BJ (cell line): ENCODE measurements at regions not wholly inside any gene's neighbourhood (a gene's known extent, or its start where the extent isn't known, plus 50 kb on each side); places are given as distances from the start of the nearest gene placed in this dataset.

ENCODE experiments used
- CTCF ChIA-PET: fragments of 350-600 bp; formaldehyde crosslinking; extraction: SDS; loops from one replicate; lab custom pipeline; 2021; ENCODE audit warnings: antibody characterized with exemption, inconsistent platforms; lab: Yijun Ruan, JAX
- POLR2A ChIA-PET: fragments of 300-600 bp; sonication (Branson Sonifier 250); formaldehyde crosslinking; extraction: SDS; loops from one replicate; lab custom pipeline; 2021; ENCODE audit warnings: antibody characterized with exemption; lab: Charles Lee
- DNase-seq: peaks from one replicate; pipeline ENCODE4 v3.0.0-alpha.2; 2011; ENCODE audit warnings: low read depth
- H3K27me3 ChIP-seq: 2 replicates; pipeline ENCODE4 v1.6.0; 2011; ENCODE audit warnings: low read length; ENCODE audit not compliant: control insufficient read depth, insufficient read depth
- H3K36me3 ChIP-seq: 2 replicates; pipeline ENCODE4 v1.5.1; 2011; ENCODE audit warnings: low read length; ENCODE audit not compliant: control insufficient read depth, insufficient read depth
- H3K4me3 ChIP-seq: 2 replicates; pipeline ENCODE4 v1.5.1; 2011; ENCODE audit warnings: low read depth, mild to moderate bottlenecking, control low read depth, low read length
- TF ChIP-seq, protein P1 (sequence below): IDR thresholded peaks from 2 replicates; pipeline ENCODE4 v1.5.1; 2011; ENCODE audit warnings: low read depth, mild to moderate bottlenecking, control low read depth, inconsistent platforms, low read length, moderate library complexity; ENCODE audit not compliant: insufficient read depth

DNA sequence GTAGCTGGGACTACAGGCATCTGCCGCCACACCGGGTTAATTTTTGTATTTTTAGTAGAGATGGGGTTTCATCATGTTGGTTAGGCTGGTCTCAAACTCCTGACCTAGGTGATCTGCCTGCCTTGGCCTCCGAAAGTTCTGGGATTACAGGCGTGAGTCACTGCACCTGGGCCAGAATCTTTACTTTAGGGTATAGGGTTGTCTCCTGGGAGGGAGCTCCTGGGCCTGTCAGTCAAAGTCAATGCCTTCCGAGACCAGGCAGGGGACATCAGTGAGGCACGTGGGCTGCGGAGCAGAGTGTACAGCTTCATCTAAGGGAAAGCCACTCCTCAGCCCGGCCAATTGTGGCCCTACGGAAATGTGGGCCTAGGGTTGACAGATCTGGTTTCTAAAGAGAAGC is 108.6 kb downstream of the FGF18 start:
- DNase-seq = no peak
- Histone ChIP-seq H3K4me3 (no peak overlapping the region), H3K36me3 (no peaks in the 10 kb centered on the region), H3K27me3 (no peaks in the 10 kb centered on the region)
- TF ChIP-seq, protein P1, sequence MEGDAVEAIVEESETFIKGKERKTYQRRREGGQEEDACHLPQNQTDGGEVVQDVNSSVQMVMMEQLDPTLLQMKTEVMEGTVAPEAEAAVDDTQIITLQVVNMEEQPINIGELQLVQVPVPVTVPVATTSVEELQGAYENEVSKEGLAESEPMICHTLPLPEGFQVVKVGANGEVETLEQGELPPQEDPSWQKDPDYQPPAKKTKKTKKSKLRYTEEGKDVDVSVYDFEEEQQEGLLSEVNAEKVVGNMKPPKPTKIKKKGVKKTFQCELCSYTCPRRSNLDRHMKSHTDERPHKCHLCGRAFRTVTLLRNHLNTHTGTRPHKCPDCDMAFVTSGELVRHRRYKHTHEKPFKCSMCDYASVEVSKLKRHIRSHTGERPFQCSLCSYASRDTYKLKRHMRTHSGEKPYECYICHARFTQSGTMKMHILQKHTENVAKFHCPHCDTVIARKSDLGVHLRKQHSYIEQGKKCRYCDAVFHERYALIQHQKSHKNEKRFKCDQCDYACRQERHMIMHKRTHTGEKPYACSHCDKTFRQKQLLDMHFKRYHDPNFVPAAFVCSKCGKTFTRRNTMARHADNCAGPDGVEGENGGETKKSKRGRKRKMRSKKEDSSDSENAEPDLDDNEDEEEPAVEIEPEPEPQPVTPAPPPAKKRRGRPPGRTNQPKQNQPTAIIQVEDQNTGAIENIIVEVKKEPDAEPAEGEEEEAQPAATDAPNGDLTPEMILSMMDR = no peak
- CTCF ChIA-PET = no interaction called here
- POLR2A ChIA-PET = no interaction called here

DNA sequence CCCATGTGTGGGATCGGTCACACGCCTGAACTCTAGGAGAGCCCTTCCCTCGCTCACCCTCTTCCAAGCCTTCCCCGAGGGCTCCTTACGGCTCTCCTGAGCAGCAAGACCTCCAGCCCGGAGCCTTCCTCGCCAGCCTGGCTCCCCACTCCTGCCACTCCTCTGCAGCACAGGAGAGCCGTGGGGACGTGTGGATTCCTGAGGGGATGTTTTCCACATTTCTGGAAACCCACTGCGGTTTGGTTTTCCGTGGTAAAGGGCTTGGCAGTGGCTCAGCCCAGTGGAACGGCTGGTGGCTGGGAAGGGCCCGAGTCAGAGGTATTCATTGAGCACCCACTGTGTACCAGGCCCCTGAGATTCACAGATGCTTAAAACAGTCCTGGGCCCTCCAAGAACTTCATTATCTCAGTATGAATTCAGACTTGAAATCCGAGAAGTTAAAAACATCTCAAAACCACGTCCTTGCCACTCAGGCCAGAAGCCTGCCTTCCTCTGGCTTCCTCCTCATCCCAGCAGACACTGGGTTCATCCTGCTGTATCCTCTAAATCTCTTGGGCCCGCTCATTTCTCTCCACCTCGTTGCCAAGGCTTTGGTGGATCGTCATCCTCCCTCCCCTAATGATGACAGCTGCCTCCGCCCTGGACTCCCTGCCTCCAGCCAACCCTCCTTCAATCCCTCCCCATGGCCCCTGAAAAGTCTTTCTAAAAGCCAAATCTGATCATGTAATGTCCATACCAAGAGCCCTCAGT is 109.6 kb downstream of the FGF18 start:
- ChIA-PET CTCF (no interaction called here), POLR2A (no interaction called here)
- no peak for DNase-seq
- TF ChIP-seq, protein P1 = no peak
- Histone ChIP-seq H3K27me3 (no peaks in the 10 kb centered on the region), H3K36me3 (no peaks in the 10 kb centered on the region), H3K4me3 (no peak overlapping the region)

DNA sequence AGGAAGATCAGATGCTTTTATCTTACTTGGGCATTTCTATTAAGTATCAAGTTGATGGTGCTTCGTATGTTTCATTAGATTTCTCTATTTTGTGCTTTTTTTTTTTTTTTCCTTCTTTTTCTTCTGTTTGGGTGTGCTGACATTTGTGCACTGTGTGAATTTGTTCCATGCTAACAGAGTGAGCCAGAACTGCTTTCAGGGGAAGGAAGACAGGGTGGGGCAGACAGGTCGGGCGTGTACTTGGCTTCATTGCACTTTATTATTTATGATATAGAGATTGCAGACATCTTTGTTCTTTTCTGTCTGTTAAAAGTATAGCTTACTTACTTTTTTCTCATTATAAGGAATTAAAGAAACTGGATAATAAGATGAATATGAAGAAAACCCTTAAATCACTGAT is 112.2 kb downstream of the FGF18 start:
- no peaks in the 10 kb centered on the region for H3K27me3 ChIP-seq
- TF ChIP-seq, protein P1 = no peak
- DNase-seq = no peak
- POLR2A ChIA-PET = no interaction called here
- CTCF ChIA-PET = no interaction called here
- H3K36me3 ChIP-seq = no peaks in the 10 kb centered on the region
- H3K4me3 ChIP-seq = no peak overlapping the region

DNA sequence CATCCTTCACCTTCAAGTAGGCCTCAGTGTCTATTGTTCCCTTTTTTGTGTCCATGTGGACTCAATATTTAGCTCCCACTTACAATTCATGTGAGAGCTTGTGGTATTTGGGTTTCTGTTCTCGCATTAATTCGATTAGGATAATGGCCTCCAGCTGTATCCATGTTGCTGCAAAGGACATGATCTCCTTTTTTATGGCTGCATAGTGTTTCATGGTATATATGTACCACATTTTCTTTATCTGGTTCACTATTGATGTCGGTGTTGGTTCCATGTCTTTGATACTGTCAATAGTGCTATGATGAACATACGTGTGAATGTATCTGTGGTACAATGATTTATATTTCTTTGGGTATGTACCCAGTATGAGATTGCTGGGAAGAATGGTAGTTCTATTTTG is 113.7 kb downstream of the FGF18 start:
- Histone ChIP-seq H3K4me3 (no peak overlapping the region), H3K27me3 (no peaks in the 10 kb centered on the region), H3K36me3 (no peaks in the 10 kb centered on the region)
- no peak for DNase-seq
- TF ChIP-seq, protein P1 = no peak
- CTCF ChIA-PET = no interaction called here
- POLR2A ChIA-PET = no interaction called here

DNA sequence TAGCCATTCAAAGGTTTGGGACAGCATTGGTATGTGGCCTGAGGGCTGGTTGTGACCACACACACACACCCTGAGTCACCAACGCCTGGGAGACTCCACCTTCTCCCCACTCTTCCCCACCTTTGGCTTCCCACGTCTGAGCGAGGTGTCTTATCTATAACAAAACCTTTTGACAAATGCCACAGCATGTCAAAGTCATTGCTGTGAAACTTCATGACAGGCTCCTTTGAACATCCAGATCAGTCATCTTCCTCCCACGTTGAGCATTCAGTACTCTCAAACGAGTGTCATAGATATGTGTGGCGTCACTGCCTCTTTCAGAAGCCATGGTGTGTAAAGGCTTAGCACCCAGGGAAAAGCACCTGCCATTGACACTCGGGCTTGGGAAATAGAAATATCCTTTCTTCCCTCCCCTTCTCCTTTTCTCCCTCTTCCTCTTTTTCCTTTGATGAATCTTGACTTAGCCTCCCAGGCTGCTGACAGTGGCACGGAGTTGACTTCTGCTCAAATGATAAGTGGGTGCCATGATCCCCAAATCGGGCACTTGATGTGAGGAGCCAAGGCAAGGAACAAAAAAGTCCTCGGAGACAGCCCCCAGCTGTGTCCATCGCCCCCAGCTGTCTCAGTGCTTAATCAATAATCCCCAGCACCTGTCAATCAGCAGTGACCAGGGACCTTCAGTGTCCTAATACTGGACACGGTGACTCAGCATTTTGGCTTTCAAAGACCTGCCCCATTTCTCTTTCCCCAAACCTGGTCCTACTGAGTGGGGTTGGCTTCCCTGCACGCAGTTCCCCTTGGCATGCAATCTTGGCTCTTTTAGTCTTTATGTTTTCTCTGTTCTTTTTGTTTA is 114.8 kb downstream of the FGF18 start:
- H3K4me3 ChIP-seq = no peak overlapping the region
- no peak for DNase-seq
- ChIA-PET CTCF (no interaction called here), POLR2A (no interaction called here)
- TF ChIP-seq, protein P1 = no peak
- no peaks in the 10 kb centered on the region for H3K36me3 ChIP-seq
- H3K27me3 ChIP-seq = no peaks in the 10 kb centered on the region
